ENCODE measurements at regions not wholly inside any gene's neighbourhood (a gene's known extent, or its start where the extent isn't known, plus 50 kb on each side); places are given as distances from the start of the nearest gene placed in this dataset.

DNA sequence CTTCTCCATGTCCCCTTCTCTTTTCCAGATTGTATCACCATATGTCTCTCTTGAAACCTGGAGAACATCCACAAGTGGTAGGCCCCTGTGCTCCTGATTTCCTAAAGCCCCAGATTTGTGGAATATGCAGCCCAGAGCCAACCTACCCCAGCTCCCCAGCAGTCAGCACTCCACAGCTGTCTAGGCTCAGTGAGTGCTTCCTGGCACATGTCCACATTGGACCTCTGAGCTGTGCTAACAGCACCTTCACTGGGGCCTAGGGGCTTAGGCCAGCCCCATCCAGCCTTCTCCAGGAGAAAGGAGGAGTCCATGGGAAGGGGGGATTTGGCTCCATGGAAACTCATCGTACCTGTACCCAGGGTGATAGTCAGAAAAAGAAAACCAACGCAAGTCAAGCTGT lies 192.7 kb downstream of the FGFR2 start:
- DNase-seq = no peak

DNA sequence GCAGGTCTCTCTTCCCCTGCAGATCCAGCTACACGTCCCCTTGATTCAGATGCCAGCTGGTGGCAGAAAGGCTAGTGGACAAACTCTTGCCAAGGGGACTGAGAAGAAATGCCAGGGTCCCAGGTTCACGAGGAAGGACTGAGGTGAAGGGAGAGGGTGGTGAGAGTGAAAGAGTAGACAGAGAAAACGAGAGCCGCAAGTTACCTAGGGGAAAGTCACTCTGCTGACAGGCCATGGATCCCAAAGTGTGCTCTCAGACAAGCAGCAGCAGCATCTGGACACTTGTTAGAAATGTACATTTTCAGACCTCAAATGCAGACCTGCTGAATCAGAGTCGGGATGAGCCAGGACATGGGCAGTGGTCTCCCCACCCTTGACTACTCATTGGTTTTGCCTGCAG lies 192.3 kb downstream of the FGFR2 start:
- no peak for DNase-seq

DNA sequence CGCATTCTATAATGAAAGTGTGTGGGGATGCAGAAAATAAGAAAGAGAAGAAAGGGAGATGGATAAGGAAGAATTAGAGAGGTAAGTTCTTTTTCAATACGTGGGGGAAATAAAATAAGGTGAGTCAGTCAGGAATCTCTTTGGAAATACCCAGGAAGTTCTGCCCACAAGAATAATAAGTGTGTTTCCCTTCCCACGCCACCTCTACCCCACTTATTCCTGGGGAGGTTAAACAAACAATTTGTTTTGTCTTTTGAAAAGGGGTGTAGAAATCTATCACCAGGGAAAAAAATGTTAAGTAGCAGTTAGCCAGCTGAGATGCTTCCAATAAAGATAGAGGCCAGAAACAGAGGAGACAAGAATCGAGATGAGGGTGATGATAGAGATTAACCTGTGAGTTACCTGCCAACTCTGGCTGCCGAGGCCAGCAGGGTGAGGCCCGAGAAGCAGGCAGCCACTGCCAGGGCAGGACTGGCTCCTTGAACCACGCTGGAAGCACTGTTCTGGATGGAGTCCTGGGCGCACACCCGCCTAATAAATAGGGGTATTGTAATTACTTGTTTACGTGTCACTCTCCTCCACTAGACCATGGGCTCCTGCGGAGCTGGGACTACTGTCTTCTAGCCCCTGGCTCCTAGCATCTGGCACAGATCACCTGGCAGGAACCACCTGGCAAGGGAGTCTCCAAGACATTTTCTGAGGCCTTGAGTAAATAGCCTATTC lies 191.3 kb downstream of the FGFR2 start:
- DNase-seq = peak; percentile 57

DNA sequence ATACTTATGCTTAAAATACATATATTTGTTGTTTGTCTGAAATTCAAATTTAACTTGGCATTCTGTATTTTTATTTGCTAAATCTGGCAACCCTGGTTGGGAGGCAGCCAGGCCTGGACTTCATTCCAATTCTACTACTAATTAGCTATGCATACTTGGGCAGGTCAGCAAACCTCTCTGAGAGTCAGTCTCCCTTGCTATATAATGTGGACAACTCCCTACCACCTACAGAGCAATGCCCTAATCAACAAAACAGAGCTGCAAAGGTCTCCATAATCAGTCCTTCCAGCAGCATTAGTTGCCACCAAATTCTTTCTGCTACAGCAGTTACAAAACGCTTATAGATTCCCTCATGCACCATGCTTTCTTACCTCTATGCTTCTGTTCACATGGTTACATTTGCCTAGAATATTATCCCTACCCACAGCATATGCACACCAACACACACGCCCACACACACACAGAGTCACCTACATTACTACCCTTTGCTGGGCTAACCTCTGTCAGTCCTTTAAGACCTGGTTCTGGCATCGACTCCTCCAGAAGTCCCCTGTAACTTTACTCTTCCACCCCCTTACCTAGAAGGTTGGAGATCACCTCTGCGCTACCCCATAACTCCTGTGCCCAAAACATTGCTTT lies 188.7 kb downstream of the FGFR2 start:
- no peak for DNase-seq

DNA sequence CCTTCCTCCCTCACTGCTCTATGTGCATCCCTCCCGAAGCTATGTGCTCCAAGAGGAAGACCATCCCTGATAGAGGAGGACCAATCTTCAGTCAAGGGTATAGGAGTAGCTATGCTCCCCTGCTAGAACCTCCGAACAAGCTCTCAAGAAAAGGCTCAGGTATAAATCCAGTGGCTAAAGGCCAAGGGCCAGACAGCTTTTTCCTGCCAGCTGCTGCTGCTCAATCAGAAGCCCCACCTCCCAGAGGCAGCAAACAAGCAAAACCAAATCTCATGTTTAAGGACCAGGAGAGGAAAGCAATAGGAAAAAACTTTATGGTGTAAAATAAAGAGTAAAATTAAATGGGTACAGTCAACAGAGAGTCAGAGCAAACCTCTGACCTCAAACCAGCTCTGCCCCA lies 187.2 kb downstream of the FGFR2 start:
- DNase-seq = no peak

DNA sequence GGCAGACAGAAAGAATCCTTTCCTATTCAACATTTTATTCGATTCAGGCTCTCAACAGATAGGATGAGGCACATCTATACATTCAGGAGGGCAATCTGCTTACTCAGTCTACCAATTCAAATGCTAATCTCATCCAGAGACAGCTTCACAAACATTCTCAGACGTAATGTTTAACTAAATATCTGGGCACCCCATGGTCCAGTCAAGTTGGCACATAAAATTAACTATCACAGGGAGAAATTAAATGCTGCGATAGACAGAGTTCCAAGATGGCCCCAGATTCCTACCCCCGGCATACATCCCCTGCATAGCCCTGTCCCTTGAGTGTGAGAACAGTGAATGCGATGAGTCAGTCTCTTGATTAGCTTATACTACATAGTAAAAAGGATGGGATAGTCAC lies 184.3 kb downstream of the FGFR2 start:
- no peak for DNase-seq

DNA sequence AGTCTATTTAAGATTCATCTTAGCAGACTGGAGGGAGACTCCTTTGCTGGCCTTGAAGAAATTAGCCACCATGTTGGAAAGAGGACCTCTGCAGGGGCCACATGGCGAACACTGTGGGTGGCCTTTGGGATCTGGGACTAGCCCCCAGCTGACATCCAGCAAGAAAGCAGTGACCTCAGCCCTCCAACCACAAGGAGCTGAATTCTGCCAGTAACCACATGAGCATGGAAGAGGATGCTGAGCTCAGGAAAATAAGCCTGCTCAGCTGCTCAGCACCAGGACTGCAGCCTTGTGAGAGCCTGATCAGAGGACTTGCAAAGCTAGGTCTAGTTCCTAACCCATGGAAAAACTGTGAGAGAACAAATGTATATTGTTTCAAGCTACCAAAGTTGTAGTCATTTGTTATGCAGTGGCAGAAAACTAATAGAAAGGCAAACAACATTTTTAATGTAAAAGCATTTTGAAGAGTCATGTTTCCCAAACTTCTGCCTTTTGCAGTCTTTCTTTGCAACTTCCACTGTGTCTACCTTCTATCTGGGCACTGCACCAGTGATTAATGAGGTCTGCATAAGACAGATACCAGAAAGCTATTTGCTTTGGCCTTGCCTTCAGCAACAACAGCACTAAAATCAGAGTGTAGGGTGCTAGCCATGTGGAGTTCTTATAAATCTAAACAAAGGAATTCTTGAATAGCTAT lies 183.7 kb downstream of the FGFR2 start:
- no peak for DNase-seq

DNA sequence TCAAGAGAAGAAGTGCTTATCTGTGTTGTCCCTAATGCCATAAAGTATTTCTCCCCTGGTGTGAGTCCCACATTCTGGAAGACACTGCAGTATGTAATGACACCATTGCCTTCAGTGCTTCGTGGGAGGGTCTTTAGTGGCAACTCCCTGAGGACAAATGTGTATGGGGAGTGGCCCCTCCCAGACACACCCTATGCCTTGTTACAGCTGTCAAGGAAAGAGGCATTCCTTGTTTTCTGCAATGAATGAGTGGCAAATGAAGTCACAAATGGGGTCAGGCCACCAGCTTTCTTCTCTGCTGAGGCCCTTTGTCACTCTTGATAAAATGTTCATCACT lies 183.2 kb downstream of the FGFR2 start:
- no peak for DNase-seq

DNA sequence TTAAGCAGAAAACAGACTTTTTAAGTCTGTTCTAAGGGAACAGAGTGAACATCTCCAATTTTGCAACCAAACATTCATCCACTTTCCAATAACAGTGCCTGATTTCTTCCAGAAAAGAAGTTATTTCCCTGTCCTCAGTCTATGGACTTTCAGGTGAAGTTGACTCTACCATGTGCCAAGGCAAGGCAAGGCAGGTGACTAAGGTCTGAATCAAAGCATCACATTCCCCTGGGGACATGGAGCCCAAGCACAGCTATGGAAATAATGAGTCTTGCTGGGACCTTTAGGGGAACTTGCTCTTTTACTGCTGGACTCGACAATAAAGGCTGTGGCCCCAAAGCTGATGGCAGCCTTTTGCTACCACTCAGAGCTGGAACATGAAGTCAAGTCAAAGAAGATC lies 182.2 kb downstream of the FGFR2 start:
- no peak for DNase-seq

DNA sequence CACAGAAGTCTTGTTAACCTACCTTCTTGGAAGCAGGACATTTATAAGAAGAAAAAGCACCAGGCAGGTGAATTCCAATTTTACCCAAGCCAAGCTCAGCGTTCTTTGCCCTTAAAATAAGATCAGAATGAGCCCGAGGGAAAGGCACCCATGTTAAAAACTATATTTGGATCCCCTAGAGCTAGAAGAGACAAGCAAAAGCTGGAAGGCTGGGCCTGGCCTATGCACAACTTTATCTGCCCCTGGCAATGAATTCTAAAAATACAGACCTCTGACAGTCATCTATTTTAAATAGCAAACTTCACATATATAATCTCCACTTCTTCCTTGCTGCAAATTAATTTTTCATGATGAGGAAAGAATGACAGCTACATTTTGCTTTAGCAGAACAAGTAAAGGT lies 180.9 kb downstream of the FGFR2 start:
- no peak for DNase-seq

DNA sequence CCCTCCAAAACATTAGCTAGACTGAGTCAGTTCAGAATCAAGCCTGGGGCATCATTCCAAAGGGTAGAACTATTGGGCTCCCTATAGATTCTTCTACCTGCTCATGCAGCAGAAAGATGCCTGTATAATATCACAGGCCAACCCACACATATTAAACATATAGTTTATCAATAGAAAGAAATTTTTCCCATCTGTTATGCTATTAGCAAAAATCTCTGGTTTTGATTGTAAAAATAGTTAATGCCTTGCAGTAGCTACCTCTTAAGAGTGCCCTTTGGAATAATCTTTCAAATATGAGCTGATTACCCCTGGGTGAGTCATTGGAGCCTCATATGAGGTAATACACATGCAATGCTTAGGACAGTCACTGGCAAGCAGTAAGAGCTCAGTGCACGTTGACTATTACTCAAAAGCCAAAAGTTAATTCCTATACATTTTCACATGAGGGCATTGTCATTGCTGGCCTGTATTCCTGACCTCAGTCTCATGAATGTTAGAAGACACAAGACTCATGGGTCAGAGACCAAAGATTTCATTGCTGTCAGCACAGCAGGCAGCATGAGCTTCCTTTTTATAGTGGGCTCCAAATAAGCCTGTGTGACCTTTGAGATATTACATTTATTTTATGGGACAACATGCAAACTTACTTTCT lies 180.0 kb downstream of the FGFR2 start:
- DNase-seq = no peak

DNA sequence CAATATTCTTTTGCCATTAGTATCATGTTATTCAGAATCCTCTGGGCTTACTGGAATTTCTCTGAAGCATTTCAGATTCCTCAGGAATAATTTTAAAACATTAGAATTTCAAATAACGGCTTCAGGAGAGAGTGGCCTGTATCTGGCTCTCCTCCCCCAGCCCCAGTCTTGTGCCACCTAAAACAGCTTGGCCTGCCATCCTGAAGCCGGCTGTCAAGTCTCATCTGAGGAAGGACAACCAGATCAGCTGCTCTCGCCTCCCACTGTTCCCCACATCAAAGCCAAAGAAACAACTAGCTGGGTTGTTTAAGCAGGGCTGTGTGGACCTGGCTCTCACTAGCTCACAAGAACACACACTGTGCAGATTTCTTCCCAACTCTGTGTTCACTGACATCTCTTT lies 178.2 kb downstream of the FGFR2 start:
- no peak for DNase-seq

DNA sequence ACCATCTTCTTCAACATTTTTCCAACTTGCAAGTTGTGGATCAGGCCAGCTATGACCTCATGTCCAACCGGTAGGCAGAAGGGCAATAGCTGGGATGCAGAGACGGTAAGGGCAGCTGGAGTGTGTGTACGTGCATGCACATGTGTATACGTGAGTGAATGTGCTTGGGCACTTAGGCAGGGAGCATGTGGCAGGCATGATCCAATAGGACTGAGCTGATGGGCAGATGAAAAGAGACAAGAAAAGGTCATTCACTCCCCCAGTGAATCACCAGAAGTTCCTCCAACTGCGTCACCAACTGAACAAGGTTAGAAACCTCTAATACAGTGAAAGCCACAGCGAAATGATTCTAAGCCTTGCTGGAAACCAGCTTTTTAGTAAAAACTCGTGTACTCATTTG lies 176.1 kb downstream of the FGFR2 start:
- no peak for DNase-seq

DNA sequence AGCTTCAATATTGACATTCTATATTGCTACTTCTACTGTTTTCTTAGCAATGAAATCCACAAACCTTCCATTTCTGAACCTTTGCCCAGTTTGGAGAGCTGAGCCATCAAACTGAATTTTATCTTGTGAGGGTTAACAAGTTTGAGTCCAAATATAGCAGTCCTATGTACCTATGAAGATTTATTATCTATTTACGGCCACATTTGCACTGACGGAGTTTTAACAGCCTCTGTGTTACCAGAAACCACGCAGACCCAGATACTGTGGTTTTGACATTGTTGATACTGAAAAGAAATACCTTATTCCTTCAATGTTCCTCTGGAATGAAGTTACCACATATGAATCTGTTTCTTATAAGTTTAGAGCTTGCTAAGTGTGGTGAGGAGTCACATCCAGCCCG lies 172.6 kb downstream of the FGFR2 start:
- DNase-seq = no peak

DNA sequence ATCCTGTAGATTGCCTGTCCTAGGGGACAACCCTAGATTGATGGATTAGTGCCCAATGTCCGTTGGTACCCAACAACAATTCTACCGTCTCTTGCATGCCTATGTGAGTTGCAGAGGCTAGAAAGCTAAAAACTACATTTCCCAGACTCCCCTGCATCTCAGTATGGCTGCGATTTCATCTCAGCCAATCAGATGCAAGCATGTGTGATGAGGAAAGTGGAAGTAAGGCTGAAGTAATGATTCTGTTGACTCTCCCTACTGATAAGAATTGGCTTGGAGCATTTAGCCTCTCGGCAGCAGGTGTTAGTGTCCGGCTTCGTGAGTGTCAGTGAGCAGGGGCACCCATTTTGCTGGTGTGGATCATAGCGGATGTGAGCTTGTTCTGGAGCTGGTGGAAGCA lies 171.9 kb downstream of the FGFR2 start:
- no peak for DNase-seq

All from NCI-H69 (cell line).